ENCODE measurements at regions not wholly inside any gene's neighbourhood (a gene's known extent, or its start where the extent isn't known, plus 50 kb on each side); places are given as distances from the start of the nearest gene placed in this dataset.

DNA sequence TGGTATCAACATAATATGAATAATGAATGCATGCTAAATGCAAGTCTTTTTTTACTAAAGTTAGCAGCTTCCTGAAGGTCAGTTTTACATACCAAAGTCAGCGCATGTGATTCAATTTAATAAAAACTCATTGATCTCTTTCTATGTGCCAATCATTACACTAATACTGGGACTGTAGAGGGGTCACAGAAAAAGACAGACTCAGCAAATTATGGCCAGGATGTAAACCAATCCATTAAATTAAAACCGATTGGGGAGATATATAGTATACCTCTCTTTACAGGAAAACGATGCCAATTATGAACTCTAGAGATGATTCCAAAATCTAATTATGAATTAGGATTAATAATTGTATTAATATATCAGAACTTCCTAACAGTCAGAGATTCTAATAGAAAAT lies 624.4 kb upstream of the PCDH20 start:
- TF ChIP-seq CTCF (conservative IDR thresholded peaks at IDR 0.05; ENCODE audit: low read length) (no peak), EZH2phosphoT487 (IDR thresholded peaks at IDR 0.05; ENCODE audit: borderline replicate concordance) (no peak)

All from Loucy (cell line).